Right lobe of liver (tissue), 4 donors: ENCODE measurements at regions not wholly inside any gene's neighbourhood (a gene's known extent, or its start where the extent isn't known, plus 50 kb on each side); places are given as distances from the start of the nearest gene placed in this dataset.

ENCODE experiments used
- CTCF ChIP-seq, 4 donors: fragments of 200-600 bp in 3 of 4; fragments of 450-650 bp in 1 of 4; IDR thresholded peaks; one replicate each; pipeline versions ENCODE4 v1.5.1 to v1.8.0; 2016 to 2022; ENCODE audit warnings: antibody characterized with exemption in 4 of 4, mild to moderate bottlenecking in 2 of 4
- POLR2A ChIP-seq: fragments of 450-650 bp; IDR thresholded peaks from one replicate; pipeline ENCODE4 v1.6.1; 2017; ENCODE audit warnings: antibody characterized with exemption, mild to moderate bottlenecking
- donor health status: DM: no; HTN: no; CAD: no.
- donor health status: DM: no; HTN: no; CAD: no.
- donor health status: DM: no; HTN: yes; CAD: no.

- TF ChIP-seq CTCF (IDR thresholded peaks at IDR 0.05): peak; percentile 41 to 78 (median 64)
- no peak for TF ChIP-seq POLR2A
Observed at GRCh38 chr20:60262967-60263603, 304.9 kb downstream of the CDH26 start.
